Spleen (tissue), 11 donors: ENCODE measurements at regions not wholly inside any gene's neighbourhood (a gene's known extent, or its start where the extent isn't known, plus 50 kb on each side); places are given as distances from the start of the nearest gene placed in this dataset.

Experiments used
- DNase-seq: peaks from one replicate; pipeline ENCODE4 v3.0.0-alpha.2; 2020
- H3K27ac ChIP-seq, 8 donors: fragments of 200-600 bp; sonication (generic) in 7 of 8; 1 replicate in 4 of 8; 2 replicates in 4 of 8; pipeline versions ENCODE4 v1.5.0 to v1.8.0; 2016 to 2021; ENCODE audit warnings: inconsistent platforms in 4 of 8, mild to moderate bottlenecking in 4 of 8, moderate library complexity in 1 of 8
- H3K27me3 ChIP-seq, 7 donors: fragments of 200-600 bp; sonication (generic) in 6 of 7; replicated peaks in 1 of 7; 1 replicate in 4 of 7; 2 replicates in 3 of 7; pipeline versions ENCODE4 v1.5.0 to v1.8.0; 2016 to 2021; ENCODE audit warnings: inconsistent platforms in 3 of 7, mild to moderate bottlenecking in 1 of 7
- H3K36me3 ChIP-seq, 6 donors: fragments of 200-600 bp; sonication (generic) in 5 of 6; 1 replicate in 4 of 6; 2 replicates in 2 of 6; pipeline versions ENCODE4 v1.5.0 to v1.8.0; 2016 to 2021; ENCODE audit warnings: inconsistent platforms in 2 of 6
- H3K4me1 ChIP-seq, 6 donors: fragments of 200-600 bp; sonication (generic) in 5 of 6; 1 replicate in 3 of 6; 2 replicates in 3 of 6; pipeline versions ENCODE4 v1.5.0 to v1.8.0; 2016 to 2021; ENCODE audit warnings: inconsistent platforms in 3 of 6
- H3K4me3 ChIP-seq, 8 donors: fragments of 200-600 bp; sonication (generic) in 7 of 8; 1 replicate in 4 of 8; 2 replicates in 4 of 8; pipeline versions ENCODE4 v1.5.0 to v1.8.0; 2016 to 2021; ENCODE audit warnings: inconsistent platforms in 4 of 8, mild to moderate bottlenecking in 4 of 8, moderate library complexity in 2 of 8
- H3K9me3 ChIP-seq, 8 donors: fragments of 200-600 bp; sonication (generic) in 7 of 8; 1 replicate in 4 of 8; 2 replicates in 4 of 8; pipeline versions ENCODE4 v1.5.0 to v1.8.0; 2016 to 2021; ENCODE audit warnings: inconsistent platforms in 4 of 8
- CTCF ChIP-seq, 11 experiments: fragments of 200-600 bp in 7 of 11; fragments of 450-650 bp in 4 of 11; sonication (generic) in 4 of 11; IDR thresholded peaks in 8 of 11; conservative IDR thresholded peaks in 3 of 11; 1 replicate in 7 of 11; 2 replicates in 4 of 11; pipeline versions ENCODE4 v1.4.0 to v1.8.0; 2016 to 2021; ENCODE audit warnings: antibody characterized with exemption in 11 of 11, inconsistent platforms in 4 of 11, mild to moderate bottlenecking in 1 of 11
- POLR2A ChIP-seq, 3 donors: fragments of 450-650 bp; IDR thresholded peaks; one replicate each; pipeline ENCODE4 v1.5.1; 2017; ENCODE audit warnings: antibody characterized with exemption in 3 of 3, mild to moderate bottlenecking in 1 of 3
- POLR2AphosphoS5 ChIP-seq, 3 donors: sonication (generic); formaldehyde crosslinking; IDR thresholded peaks; one replicate each; pipeline ENCODE4 v1.5.1; 2017; ENCODE audit warnings: antibody characterized with exemption in 3 of 3
- WGBS, 5 donors: extraction: QIAGEN DNeasy Blood & Tissue Kit in 3 of 5; methylation state at CpG; one replicate each; pipeline versions ENCODE4 v1.1.5 to v1.1.7; 2013 to 2018; 5-methylcytosine and 5-hydroxymethylcytosine counted together
- intact Hi-C: fragments of 100-400 bp; cut with DNase I; formaldehyde crosslinking; loops from one replicate; pipeline ENCODE4 v1.15.0; 2023; ENCODE audit warnings: low total_unique reads
- donor health status: healthy with polysubstance abuse.
- donor health status: DM: no; HTN: no; CAD: no; lungs with moderate emphysema.
- donor health status: DM: no; HTN: no; CAD: no.
- donor health status: Bipolar disorder and iron deficiency.
- donor health status: healthy.
- donor health status: DM: no; HTN: no; CAD: no.
- donor health status: DM: yes; HTN: yes; CAD: no.

- WGBS, 5 donors: 79 to 87% (median 80%) methylated on average over 9 of the region's 9 CpGs
These were observed 207.8 kb upstream of the MGMT start for GRCh38 chr10:129259128-129259815.

GRCh38 chr10:129272176-129272575, 194.9 kb upstream of the MGMT start:
- no peaks in the 10 kb centered on the region for H3K36me3 ChIP-seq
- H3K27me3 ChIP-seq: peaks cover 0 to 6% (median 0%) of the 10 kb centered on the region in 7 donors
- no peak for TF ChIP-seq CTCF (IDR thresholded peaks at IDR 0.05 in 8 of 11, conservative IDR thresholded peaks at IDR 0.05 in 3 of 11)
- TF ChIP-seq POLR2A (IDR thresholded peaks at IDR 0.05): no peak
- no peak for TF ChIP-seq POLR2AphosphoS5 (IDR thresholded peaks at IDR 0.05)
- intact Hi-C loops: no loop called here
- no peak overlapping the region for H3K4me3 ChIP-seq
- H3K4me1 ChIP-seq: no peaks in the 10 kb centered on the region
- no peak overlapping the region for H3K27ac ChIP-seq
- H3K9me3 ChIP-seq: no peaks in the 10 kb centered on the region
- WGBS, 5 donors: 64 to 78% (median 72%) methylated on average over 8 of the region's 8 CpGs
- no peak for DNase-seq

More at GRCh38 chr10:129259128-129259815, 207.8 kb upstream of the MGMT start:
- TF ChIP-seq POLR2A (IDR thresholded peaks at IDR 0.05): no peak
- TF ChIP-seq POLR2AphosphoS5 (IDR thresholded peaks at IDR 0.05): no peak
- TF ChIP-seq CTCF (IDR thresholded peaks at IDR 0.05 in 8 of 11, conservative IDR thresholded peaks at IDR 0.05 in 3 of 11): no peak
- no peak overlapping the region for H3K4me3 ChIP-seq
- H3K27ac ChIP-seq: peak overlapping the region in 1 of 8 donors; percentile 26
- intact Hi-C loops: no loop called here
- H3K27me3 ChIP-seq: no peaks in the 10 kb centered on the region
- H3K4me1 ChIP-seq: no peaks in the 10 kb centered on the region
- no peak for DNase-seq
- no peaks in the 10 kb centered on the region for H3K36me3 ChIP-seq
- no peaks in the 10 kb centered on the region for H3K9me3 ChIP-seq

- intact Hi-C loops: no loop called here
- WGBS, 5 donors: 90 to 94% (median 92%) methylated on average over 5 of the region's 5 CpGs
- H3K27ac ChIP-seq: no peak overlapping the region
- TF ChIP-seq POLR2A (IDR thresholded peaks at IDR 0.05) (no peak), POLR2AphosphoS5 (IDR thresholded peaks at IDR 0.05) (no peak), CTCF (IDR thresholded peaks at IDR 0.05 in 8 of 11, conservative IDR thresholded peaks at IDR 0.05 in 3 of 11) (no peak)
- peaks cover 0 to 8% (median 0%) of the 10 kb centered on the region in 7 donors for H3K27me3 ChIP-seq
- H3K36me3 ChIP-seq: no peaks in the 10 kb centered on the region
- H3K4me3 ChIP-seq: no peak overlapping the region
- H3K4me1 ChIP-seq: no peaks in the 10 kb centered on the region
- no peaks in the 10 kb centered on the region for H3K9me3 ChIP-seq
- no peak for DNase-seq
These were observed 194.0 kb upstream of the MGMT start for GRCh38 chr10:129272866-129273650.

- no peaks in the 10 kb centered on the region for H3K36me3 ChIP-seq
- 74 to 84% (median 81%) methylated on average over 6 to 7 of the region's 7 CpGs for WGBS, 5 donors
- peaks cover 0 to 8% (median 0%) of the 10 kb centered on the region in 7 donors for H3K27me3 ChIP-seq
- TF ChIP-seq POLR2AphosphoS5 (IDR thresholded peaks at IDR 0.05) (no peak), CTCF (IDR thresholded peaks at IDR 0.05 in 8 of 11, conservative IDR thresholded peaks at IDR 0.05 in 3 of 11) (no peak), POLR2A (IDR thresholded peaks at IDR 0.05) (no peak)
- H3K4me1 ChIP-seq: no peaks in the 10 kb centered on the region
- intact Hi-C loops: no loop called here
- no peak overlapping the region for H3K27ac ChIP-seq
- H3K9me3 ChIP-seq: no peaks in the 10 kb centered on the region
- no peak for DNase-seq
- no peak overlapping the region for H3K4me3 ChIP-seq
These were observed 193.2 kb upstream of the MGMT start for GRCh38 chr10:129273860-129274259.
